Esophagus squamous epithelium (tissue), 5 donors: ENCODE measurements at regions not wholly inside any gene's neighbourhood (a gene's known extent, or its start where the extent isn't known, plus 50 kb on each side); places are given as distances from the start of the nearest gene placed in this dataset.

Source experiments
- DNase-seq: peaks from one replicate; lab custom pipeline; 2025; lab: John Stamatoyannopoulos, UW
- H3K27ac ChIP-seq, 4 donors: fragments of 200-600 bp; sonication (generic); one replicate each; pipeline ENCODE4 v1.5.1; 2016 to 2019; ENCODE audit warnings: mild to moderate bottlenecking in 1 of 4
- H3K27me3 ChIP-seq, 4 donors: fragments of 200-600 bp; sonication (generic); 1 replicate in 3 of 4; 2 replicates in 1 of 4; pipeline versions ENCODE4 v1.5.1 to v1.6.0; 2017 to 2021; ENCODE audit warnings: antibody characterized with exemption in 1 of 4
- H3K36me3 ChIP-seq, 3 donors: fragments of 200-600 bp; sonication (generic); one replicate each; pipeline ENCODE4 v1.5.1; 2016 to 2019
- H3K4me1 ChIP-seq, 3 donors: fragments of 200-600 bp; sonication (generic); one replicate each; pipeline ENCODE4 v1.5.1; 2017 to 2019
- H3K4me3 ChIP-seq, 4 donors: fragments of 200-600 bp; sonication (generic); 1 replicate in 3 of 4; 2 replicates in 1 of 4; pipeline ENCODE4 v1.5.1; 2016 to 2019; ENCODE audit warnings: mild to moderate bottlenecking in 2 of 4, moderate library complexity in 1 of 4
- H3K9me3 ChIP-seq, 3 donors: fragments of 200-600 bp; sonication (generic); one replicate each; pipeline ENCODE4 v1.5.1; 2016 to 2019
- CTCF ChIP-seq, 6 experiments: fragments of 450-650 bp in 4 of 6; fragments of 200-600 bp in 2 of 6; sonication (generic) in 2 of 6; IDR thresholded peaks; one replicate each; pipeline ENCODE4 v1.5.1; 2016 to 2019; ENCODE audit warnings: antibody characterized with exemption in 6 of 6, mild to moderate bottlenecking in 4 of 6, moderate library complexity in 4 of 6
- POLR2A ChIP-seq, 4 donors: fragments of 450-650 bp; IDR thresholded peaks; one replicate each; pipeline ENCODE4 v1.6.1; 2017; ENCODE audit warnings: antibody characterized with exemption in 4 of 4, mild to moderate bottlenecking in 4 of 4, moderate library complexity in 3 of 4
- WGBS, 2 donors: methylation state at CpG; one replicate each; pipeline ENCODE4 v1.1.5; 2018; 5-methylcytosine and 5-hydroxymethylcytosine counted together
- intact Hi-C: fragments of 100-400 bp; cut with DNase I; formaldehyde crosslinking; loops from one replicate; pipeline ENCODE4 v1.15.0; 2022
- donor health status: DM: yes; HTN: yes; CAD: no.

DNA sequence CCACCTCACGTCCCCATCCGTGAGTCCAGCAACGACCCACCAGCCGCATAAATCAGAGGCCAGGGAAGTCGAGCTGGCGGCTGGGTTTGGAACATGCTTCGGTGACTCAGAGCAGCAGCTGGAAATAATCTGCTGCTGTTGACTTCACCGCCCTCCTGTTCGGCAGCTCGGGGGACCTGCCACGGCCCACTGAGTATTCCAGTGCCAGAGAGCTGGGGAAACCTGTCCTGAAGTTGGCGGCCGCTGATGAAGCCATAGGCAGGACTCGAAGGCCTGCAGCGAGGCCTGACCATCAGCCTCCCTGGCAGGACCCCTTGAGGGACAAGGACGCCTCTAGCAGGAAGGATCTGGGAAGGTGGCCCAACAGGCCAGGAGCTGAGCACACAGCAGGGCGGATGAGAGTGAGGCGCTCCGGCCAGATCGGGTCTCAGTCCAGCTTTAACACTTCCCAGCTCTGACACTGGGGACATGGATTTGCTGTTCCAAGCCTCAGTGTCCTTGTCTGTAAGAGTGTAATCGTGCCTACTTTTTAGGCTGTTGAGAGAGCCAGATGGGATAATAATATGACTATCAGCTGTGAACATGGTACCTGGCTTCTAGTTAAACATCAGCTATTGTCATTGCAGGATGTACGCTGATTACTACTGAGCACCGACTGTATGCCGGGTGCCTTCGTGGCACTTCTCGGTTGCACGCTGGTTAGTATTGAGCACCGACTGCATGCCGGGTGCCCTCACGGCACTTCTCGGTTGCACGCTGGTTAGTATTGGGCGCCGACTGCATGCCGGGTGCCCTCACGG, 50.4 kb upstream of the CIBAR2 start:
- Histone ChIP-seq H3K4me1 (peaks cover 8 to 77% (median 29%) of the 10 kb centered on the region in 3 donors), H3K36me3 (no peaks in the 10 kb centered on the region), H3K4me3 (no peak overlapping the region), H3K27ac (peak overlapping the region; percentile 17 to 72 (median 48)), H3K9me3 (no peaks in the 10 kb centered on the region), H3K27me3 (peaks cover 0 to 40% (median 0%) of the 10 kb centered on the region in 4 donors)
- intact Hi-C loops = no loop called here
- DNase-seq = no peak
- 54 to 56% methylated on average over 8 to 14 of the region's 36 CpGs for WGBS, 2 donors
- TF ChIP-seq CTCF (IDR thresholded peaks at IDR 0.05) (no peak), POLR2A (IDR thresholded peaks at IDR 0.05) (no peak)

- DNase-seq = no peak
- Histone ChIP-seq H3K4me1 (peaks cover 9 to 85% (median 30%) of the 10 kb centered on the region in 3 donors), H3K9me3 (no peaks in the 10 kb centered on the region), H3K36me3 (no peaks in the 10 kb centered on the region), H3K27me3 (peaks cover 0 to 40% (median 0%) of the 10 kb centered on the region in 4 donors), H3K4me3 (no peak overlapping the region), H3K27ac (peak overlapping the region in 2 of 4 donors; percentile 68 to 72)
- no peak for TF ChIP-seq CTCF (IDR thresholded peaks at IDR 0.05)
- no peak for TF ChIP-seq POLR2A (IDR thresholded peaks at IDR 0.05)
- intact Hi-C loops = no loop called here
- 83 to 85% methylated on average over 16 to 18 of the region's 22 CpGs for WGBS, 2 donors
Measured at GRCh38 chr16:85163278-85164112, 51.2 kb upstream of the CIBAR2 start.

- Histone ChIP-seq H3K4me1 (peaks cover 13 to 91% (median 32%) of the 10 kb centered on the region in 3 donors), H3K4me3 (no peak overlapping the region), H3K27ac (peak overlapping the region in 2 of 4 donors; percentile 13 to 72), H3K27me3 (peaks cover 0 to 43% (median 0%) of the 10 kb centered on the region in 4 donors), H3K36me3 (no peaks in the 10 kb centered on the region), H3K9me3 (no peaks in the 10 kb centered on the region)
- WGBS, 2 donors = 50 to 65% methylated on average over 2 to 3 of the region's 3 CpGs
- no peak for TF ChIP-seq POLR2A (IDR thresholded peaks at IDR 0.05)
- no peak for TF ChIP-seq CTCF (IDR thresholded peaks at IDR 0.05)
- DNase-seq = no peak
- intact Hi-C loops = no loop called here
Measured at GRCh38 chr16:85164431-85164830, 52.2 kb upstream of the CIBAR2 start.

DNA sequence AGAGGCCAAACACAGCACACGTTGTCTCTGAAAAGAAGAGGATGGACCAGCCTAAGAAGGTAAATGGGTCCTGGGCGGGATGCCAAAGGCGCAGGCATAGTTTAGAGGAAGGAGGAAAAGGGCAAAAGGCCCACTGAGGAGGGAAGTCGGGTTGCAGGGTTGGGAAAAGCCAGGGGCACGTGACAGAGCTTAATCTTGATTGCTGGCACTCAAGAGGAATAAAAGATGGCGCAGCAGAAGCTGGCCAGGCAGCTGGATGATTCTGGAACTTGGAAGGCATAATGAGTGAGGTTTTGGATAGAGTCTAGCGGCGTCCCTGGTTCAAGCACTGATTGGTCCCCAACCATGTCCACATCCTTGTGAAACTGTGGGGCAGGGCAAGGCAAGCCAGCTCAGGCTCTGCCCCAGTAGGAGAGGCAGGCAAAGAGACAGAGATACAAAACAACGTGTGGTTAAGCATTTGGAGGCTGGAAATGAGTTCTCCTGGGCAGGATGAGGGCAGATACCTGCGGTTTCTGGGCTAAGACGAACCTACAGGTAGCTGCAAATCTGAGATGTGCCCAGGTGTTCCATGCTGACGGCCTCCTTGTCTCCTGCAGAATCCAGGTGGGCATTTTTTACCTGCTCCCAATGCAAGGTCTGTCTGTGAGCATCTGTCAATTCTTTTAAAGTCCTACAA, 52.7 kb upstream of the CIBAR2 start:
- H3K27ac ChIP-seq = peak overlapping the region in 3 of 4 donors; percentile 13 to 72 (median 70)

More for the DNA sequence above, 52.7 kb upstream of the CIBAR2 start:
- Histone ChIP-seq H3K36me3 (no peaks in the 10 kb centered on the region), H3K4me3 (no peak overlapping the region), H3K9me3 (no peaks in the 10 kb centered on the region), H3K4me1 (peaks cover 19 to 94% (median 32%) of the 10 kb centered on the region in 3 donors), H3K27me3 (peaks cover 0 to 48% (median 2%) of the 10 kb centered on the region in 4 donors)
- intact Hi-C loops = no loop called here
- no peak for DNase-seq
- WGBS, 2 donors = 51 to 56% methylated on average over 11 to 12 of the region's 12 CpGs
- no peak for TF ChIP-seq POLR2A (IDR thresholded peaks at IDR 0.05)
- TF ChIP-seq CTCF (IDR thresholded peaks at IDR 0.05) = no peak
